Activated T-helper 1 cell treated with anti-CD3 and anti-CD28 coated beads, Interleukin-12 subunit alpha, Interleukin-12 subunit beta, Interleukin-2, Interleukin-4 antibody, amounts not matched to agents 30 ng/mL and 10 ng/mL and 1 ng/mL, durations not matched to agents 14 hours and 24 hours and 36 hours (primary cell): ENCODE measurements at regions not wholly inside any gene's neighbourhood (a gene's known extent, or its start where the extent isn't known, plus 50 kb on each side); places are given as distances from the start of the nearest gene placed in this dataset.

Experiments used
- DNase-seq: peaks from one replicate; pipeline ENCODE4 v3.0.0; 2021; ENCODE audit warnings: low spot score
- H3K27ac Mint-ChIP-seq: one replicate; pipeline ENCODE4 v1.8.0; 2021; ENCODE audit warnings: mild to moderate bottlenecking, mixed read lengths
- H3K27me3 Mint-ChIP-seq: one replicate; pipeline ENCODE4 v1.8.0; 2022; ENCODE audit warnings: mild to moderate bottlenecking, moderate library complexity, mixed read lengths; ENCODE audit not compliant: insufficient read depth
- H3K36me3 Mint-ChIP-seq: one replicate; pipeline ENCODE4 v1.8.0; 2021; ENCODE audit warnings: low read depth, mixed read lengths
- H3K4me1 Mint-ChIP-seq: one replicate; pipeline ENCODE4 v1.8.0; 2021; ENCODE audit warnings: low read depth, mixed read lengths
- H3K4me3 Mint-ChIP-seq: one replicate; pipeline ENCODE4 v1.8.0; 2021; ENCODE audit warnings: mild to moderate bottlenecking, moderate library complexity, mixed read lengths
- H3K9me3 Mint-ChIP-seq: one replicate; pipeline ENCODE4 v1.8.0; 2021; ENCODE audit warnings: mixed read lengths
- intact Hi-C: fragments of 100-400 bp; cut with micrococcal nuclease; formaldehyde crosslinking; loops from one replicate; pipeline ENCODE4 v1.15.1; 2024

DNA sequence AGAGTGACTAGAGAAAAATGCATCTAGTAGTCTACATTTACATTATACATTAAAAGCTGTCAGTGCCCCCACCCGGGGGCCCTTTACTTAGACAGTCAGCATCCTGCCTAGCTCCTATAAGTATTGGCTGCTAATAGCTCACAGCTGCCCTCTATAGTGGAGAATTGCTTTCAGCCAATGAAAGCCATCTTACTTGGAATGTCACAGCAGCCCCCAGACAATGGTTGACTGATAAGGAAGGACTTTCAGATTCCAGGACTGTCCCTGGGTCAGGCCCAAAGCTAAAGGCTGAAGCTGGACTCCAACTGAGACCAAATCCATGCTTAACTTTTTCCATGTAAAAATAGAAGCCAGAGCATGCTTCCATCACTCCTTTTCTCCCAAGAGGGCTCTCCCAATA lies 196.9 kb downstream of the ANKRD50 start:
- Mint-ChIP-seq H3K36me3 (no peaks in the 10 kb centered on the region), H3K4me3 (no peak overlapping the region), H3K27me3 (no peaks in the 10 kb centered on the region), H3K9me3 (no peaks in the 10 kb centered on the region), H3K4me1 (no peaks in the 10 kb centered on the region), H3K27ac (no peak overlapping the region)
- intact Hi-C loops, result no loop called here
- no peak for DNase-seq

DNA sequence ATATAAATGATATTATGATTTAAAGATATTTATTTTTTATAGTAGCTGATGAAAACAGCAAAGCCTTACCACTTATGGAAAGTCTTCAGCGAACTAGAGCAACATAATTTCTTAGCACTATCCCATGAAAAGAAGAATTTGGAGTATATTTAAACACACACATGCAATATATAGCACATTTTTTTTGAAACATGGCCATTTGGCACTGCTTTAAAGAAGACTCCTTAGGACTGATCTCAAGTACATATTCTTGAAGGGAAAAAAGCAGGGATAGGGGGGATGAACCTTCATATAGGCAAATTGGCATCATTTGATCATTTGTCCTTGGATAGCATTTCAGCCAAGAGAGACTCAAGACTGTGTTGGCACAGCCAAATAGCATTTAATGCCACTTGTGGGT lies 193.3 kb downstream of the ANKRD50 start:
- Mint-ChIP-seq H3K9me3 (no peaks in the 10 kb centered on the region), H3K27ac (no peak overlapping the region), H3K4me1 (no peaks in the 10 kb centered on the region), H3K4me3 (no peak overlapping the region), H3K36me3 (no peaks in the 10 kb centered on the region), H3K27me3 (no peaks in the 10 kb centered on the region)
- intact Hi-C loops, result no loop called here
- no peak for DNase-seq

DNA sequence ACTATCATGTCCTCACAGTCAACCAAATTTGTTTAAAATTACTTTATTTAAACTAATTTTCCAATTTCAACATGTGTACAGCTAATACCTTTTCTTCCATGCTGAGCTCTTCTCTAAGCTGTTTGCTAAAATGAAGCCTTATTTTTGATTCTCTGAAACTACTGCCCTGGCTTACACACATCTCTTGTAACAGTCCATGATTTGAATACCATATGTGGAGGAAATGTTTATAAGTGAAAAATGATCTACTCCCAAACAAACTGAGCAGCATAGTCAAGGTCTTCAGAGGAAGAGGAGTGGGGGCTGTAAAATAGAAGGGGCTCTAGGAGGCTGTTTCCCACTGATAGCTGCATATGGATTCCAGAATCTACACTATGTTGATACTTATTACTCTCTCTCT lies 188.7 kb downstream of the ANKRD50 start:
- Mint-ChIP-seq H3K27ac (no peak overlapping the region), H3K27me3 (no peaks in the 10 kb centered on the region), H3K4me1 (no peaks in the 10 kb centered on the region), H3K9me3 (no peaks in the 10 kb centered on the region), H3K4me3 (no peak overlapping the region), H3K36me3 (no peaks in the 10 kb centered on the region)
- no peak for DNase-seq
- intact Hi-C loops, result no loop called here

- no peaks in the 10 kb centered on the region for H3K4me1 Mint-ChIP-seq
- H3K4me3 Mint-ChIP-seq, result no peak overlapping the region
- H3K9me3 Mint-ChIP-seq, result no peaks in the 10 kb centered on the region
- no peak overlapping the region for H3K27ac Mint-ChIP-seq
- intact Hi-C loops, result no loop called here
- DNase-seq, result no peak
- H3K27me3 Mint-ChIP-seq, result no peaks in the 10 kb centered on the region
- H3K36me3 Mint-ChIP-seq, result no peaks in the 10 kb centered on the region
These were observed 187.0 kb downstream of the ANKRD50 start for GRCh38 chr4:124525524-124525923.

GRCh38 chr4:124526331-124526730 lies 186.2 kb downstream of the ANKRD50 start:
- Mint-ChIP-seq H3K4me3 (no peak overlapping the region), H3K4me1 (no peaks in the 10 kb centered on the region), H3K27ac (no peak overlapping the region), H3K27me3 (no peaks in the 10 kb centered on the region), H3K36me3 (no peaks in the 10 kb centered on the region), H3K9me3 (no peaks in the 10 kb centered on the region)
- no peak for DNase-seq
- intact Hi-C loops, result no loop called here

GRCh38 chr4:124526769-124527168 lies 185.8 kb downstream of the ANKRD50 start:
- Mint-ChIP-seq H3K9me3 (no peaks in the 10 kb centered on the region), H3K4me3 (no peak overlapping the region), H3K27me3 (no peaks in the 10 kb centered on the region), H3K36me3 (no peaks in the 10 kb centered on the region), H3K27ac (no peak overlapping the region), H3K4me1 (no peaks in the 10 kb centered on the region)
- DNase-seq, result no peak
- intact Hi-C loops, result no loop called here

DNA sequence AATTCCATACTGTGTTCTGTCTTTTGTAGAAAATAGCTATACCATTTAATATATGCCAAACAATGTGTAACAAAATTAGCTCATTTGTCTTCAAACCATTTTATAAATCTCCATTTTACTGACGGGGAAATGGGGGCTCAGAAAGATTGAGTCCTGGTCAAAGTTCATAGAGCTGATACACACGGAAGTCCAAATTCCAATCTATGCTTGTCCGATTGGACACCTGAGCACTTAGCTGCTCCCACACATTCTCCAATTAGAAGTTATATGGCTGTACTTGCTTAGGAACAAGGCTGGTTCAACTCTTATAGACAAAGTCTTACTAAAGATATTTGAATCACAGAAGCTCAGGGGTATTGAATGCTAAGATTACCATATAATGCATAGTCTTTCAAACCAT lies 185.2 kb downstream of the ANKRD50 start:
- Mint-ChIP-seq H3K36me3 (no peaks in the 10 kb centered on the region), H3K9me3 (no peaks in the 10 kb centered on the region), H3K27ac (no peak overlapping the region), H3K4me1 (no peaks in the 10 kb centered on the region), H3K4me3 (no peak overlapping the region), H3K27me3 (no peaks in the 10 kb centered on the region)
- intact Hi-C loops, result no loop called here
- no peak for DNase-seq

GRCh38 chr4:124529131-124529530 lies 183.4 kb downstream of the ANKRD50 start:
- no peak overlapping the region for H3K27ac Mint-ChIP-seq
- intact Hi-C loops, result no loop called here
- no peaks in the 10 kb centered on the region for H3K27me3 Mint-ChIP-seq
- no peak for DNase-seq
- no peaks in the 10 kb centered on the region for H3K4me1 Mint-ChIP-seq
- H3K4me3 Mint-ChIP-seq, result no peak overlapping the region
- H3K36me3 Mint-ChIP-seq, result no peaks in the 10 kb centered on the region
- H3K9me3 Mint-ChIP-seq, result no peaks in the 10 kb centered on the region

GRCh38 chr4:124530464-124531077 lies 182.0 kb downstream of the ANKRD50 start:
- no peaks in the 10 kb centered on the region for H3K27me3 Mint-ChIP-seq
- no peak overlapping the region for H3K27ac Mint-ChIP-seq
- H3K4me1 Mint-ChIP-seq, result no peaks in the 10 kb centered on the region
- no peaks in the 10 kb centered on the region for H3K36me3 Mint-ChIP-seq
- H3K9me3 Mint-ChIP-seq, result no peaks in the 10 kb centered on the region
- intact Hi-C loops, result no loop called here
- H3K4me3 Mint-ChIP-seq, result no peak overlapping the region
- no peak for DNase-seq

GRCh38 chr4:124534131-124534530 lies 178.4 kb downstream of the ANKRD50 start:
- H3K4me1 Mint-ChIP-seq, result no peaks in the 10 kb centered on the region
- no peak overlapping the region for H3K27ac Mint-ChIP-seq
- DNase-seq, result no peak
- no peak overlapping the region for H3K4me3 Mint-ChIP-seq
- H3K9me3 Mint-ChIP-seq, result no peaks in the 10 kb centered on the region
- intact Hi-C loops, result no loop called here
- H3K27me3 Mint-ChIP-seq, result no peaks in the 10 kb centered on the region
- no peaks in the 10 kb centered on the region for H3K36me3 Mint-ChIP-seq

DNA sequence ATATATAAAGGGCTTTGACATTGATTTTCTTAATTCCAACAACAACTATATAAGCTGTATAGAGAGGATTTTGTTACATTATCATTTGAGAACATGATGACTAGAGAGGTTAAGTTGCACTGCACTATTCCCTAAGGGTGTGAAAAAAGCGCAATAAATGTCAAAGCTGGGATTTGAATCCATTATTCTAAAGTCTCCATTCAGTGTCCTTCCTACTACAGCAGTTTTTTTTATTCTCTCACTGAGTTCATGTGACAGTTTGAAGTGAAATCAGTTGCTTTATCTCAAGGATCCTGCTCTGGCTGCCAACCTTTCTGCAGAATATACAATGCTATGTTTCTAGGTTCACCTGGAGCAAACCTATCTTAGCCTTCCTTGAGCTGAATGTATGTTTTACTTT lies 177.5 kb downstream of the ANKRD50 start:
- Mint-ChIP-seq H3K4me3 (no peak overlapping the region), H3K36me3 (no peaks in the 10 kb centered on the region), H3K9me3 (no peaks in the 10 kb centered on the region), H3K27me3 (no peaks in the 10 kb centered on the region), H3K27ac (no peak overlapping the region), H3K4me1 (no peaks in the 10 kb centered on the region)
- intact Hi-C loops, result no loop called here
- no peak for DNase-seq

- no peaks in the 10 kb centered on the region for H3K27me3 Mint-ChIP-seq
- no peak overlapping the region for H3K27ac Mint-ChIP-seq
- no peaks in the 10 kb centered on the region for H3K4me1 Mint-ChIP-seq
- no peaks in the 10 kb centered on the region for H3K9me3 Mint-ChIP-seq
- DNase-seq, result no peak
- no peak overlapping the region for H3K4me3 Mint-ChIP-seq
- H3K36me3 Mint-ChIP-seq, result no peaks in the 10 kb centered on the region
- intact Hi-C loops, result no loop called here
These were observed 175.6 kb downstream of the ANKRD50 start for GRCh38 chr4:124536946-124537345.

GRCh38 chr4:124537971-124538370 lies 174.6 kb downstream of the ANKRD50 start:
- intact Hi-C loops, result no loop called here
- H3K9me3 Mint-ChIP-seq, result no peaks in the 10 kb centered on the region
- DNase-seq, result no peak
- H3K4me1 Mint-ChIP-seq, result no peaks in the 10 kb centered on the region
- no peaks in the 10 kb centered on the region for H3K36me3 Mint-ChIP-seq
- H3K4me3 Mint-ChIP-seq, result no peak overlapping the region
- H3K27ac Mint-ChIP-seq, result no peak overlapping the region
- no peaks in the 10 kb centered on the region for H3K27me3 Mint-ChIP-seq

DNA sequence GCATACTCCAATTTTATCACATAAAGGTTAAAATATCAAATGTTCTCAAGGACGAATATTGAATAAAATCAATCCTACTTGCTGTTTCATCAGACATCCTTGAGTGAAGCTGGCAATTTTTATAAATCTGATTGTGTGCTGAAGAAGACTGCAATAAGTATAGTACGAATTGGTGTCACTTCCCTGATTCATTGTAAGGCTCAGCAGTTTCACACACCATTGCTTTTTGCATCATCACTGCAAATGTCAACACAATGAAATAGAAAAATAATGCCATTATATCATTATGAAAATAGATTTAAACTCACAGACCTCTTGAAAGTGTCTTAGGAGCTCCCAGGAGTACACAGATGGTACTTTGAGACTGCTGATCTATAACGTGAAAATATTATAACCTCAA lies 172.5 kb downstream of the ANKRD50 start:
- Mint-ChIP-seq H3K4me3 (no peak overlapping the region), H3K27me3 (no peaks in the 10 kb centered on the region), H3K27ac (no peak overlapping the region), H3K36me3 (no peaks in the 10 kb centered on the region), H3K9me3 (no peaks in the 10 kb centered on the region), H3K4me1 (no peaks in the 10 kb centered on the region)
- intact Hi-C loops, result no loop called here
- DNase-seq, result no peak
